Hepatocyte (in vitro differentiated cells): ENCODE measurements at regions not wholly inside any gene's neighbourhood (a gene's known extent, or its start where the extent isn't known, plus 50 kb on each side); places are given as distances from the start of the nearest gene placed in this dataset.

ENCODE experiments used
- CTCF ChIP-seq: fragments of 200-600 bp; sonication (generic); IDR thresholded peaks from 2 replicates; pipeline ENCODE4 v1.5.1; 2016; ENCODE audit warnings: antibody characterized with exemption, mild to moderate bottlenecking; ENCODE audit not compliant: poor library complexity
- EZH2 ChIP-seq: fragments of 200-600 bp; sonication (generic); IDR thresholded peaks from 2 replicates; pipeline ENCODE4 v1.6.1; 2016; ENCODE audit warnings: antibody characterized with exemption, mild to moderate bottlenecking, borderline replicate concordance

- TF ChIP-seq CTCF (no peak), EZH2 (no peak)
Observed at GRCh38 chr15:25060472-25060803, 105.7 kb downstream of the SNRPN start.
